K562 (cell line): ENCODE measurements at regions not wholly inside any gene's neighbourhood (a gene's known extent, or its start where the extent isn't known, plus 50 kb on each side); places are given as distances from the start of the nearest gene placed in this dataset.

Experiments used
- CBX3 ChIP-seq, 2 experiments: IDR thresholded peaks; 1 replicate in 1 of 2; 2 replicates in 1 of 2; pipeline ENCODE4 v1.6.1; 2012; ENCODE audit warnings: inconsistent platforms in 2 of 2, low read length in 2 of 2, borderline replicate concordance in 1 of 2, control low read depth in 1 of 2
- CEBPB ChIP-seq: fragments of 450-650 bp; IDR thresholded peaks from 2 replicates; pipeline ENCODE4 v1.6.1; 2016; ENCODE audit warnings: missing genetic modification characterization, missing compliant biosample characterization
- GTF2F1 ChIP-seq: IDR thresholded peaks from 2 replicates; pipeline ENCODE4 v1.6.1; 2011; ENCODE audit warnings: low read depth, low read length, improper control_type of control experiment
- HNRNPK ChIP-seq: fragments of 200-400 bp; formaldehyde crosslinking; IDR thresholded peaks from one replicate; pipeline ENCODE4 v1.6.1; 2018; ENCODE audit warnings: mild to moderate bottlenecking, low read depth, low read length; ENCODE audit not compliant: poor library complexity, severe bottlenecking
- IFI16 ChIP-seq: fragments of 250-450 bp; sonication (Bioruptor Pico); IDR thresholded peaks from 2 replicates; pipeline ENCODE4 v2.1.2; 2022; ENCODE audit warnings: mild to moderate bottlenecking, inconsistent platforms
- KLF6 ChIP-seq: fragments of 250-450 bp; sonication (Bioruptor Pico); IDR thresholded peaks from 2 replicates; pipeline ENCODE4 v1.4.0; 2020; ENCODE audit warnings: mild to moderate bottlenecking, moderate library complexity, borderline replicate concordance
- NUFIP1 ChIP-seq: fragments of 450-650 bp; IDR thresholded peaks from 2 replicates; pipeline ENCODE4 v1.6.1; 2018; ENCODE audit not compliant: partially characterized antibody
- PHF8 ChIP-seq: fragments of 200-600 bp; sonication (generic); IDR thresholded peaks from 2 replicates; pipeline ENCODE4 v1.6.1; 2012; ENCODE audit warnings: mixed run types, mild to moderate bottlenecking, inconsistent platforms, low read length, moderate library complexity, borderline replicate concordance
- POLR2A ChIP-seq: fragments of 450-650 bp; conservative IDR thresholded peaks from 2 replicates; pipeline ENCODE4 v1.6.1; 2016
- SPI1 ChIP-seq: IDR thresholded peaks from 2 replicates; pipeline ENCODE4 v1.6.1; 2011; ENCODE audit warnings: low read depth, low read length, control low read depth, borderline replicate concordance
- TARDBP ChIP-seq: fragments of 450-650 bp; IDR thresholded peaks from 2 replicates; pipeline ENCODE4 v1.6.1; 2016
- TF ChIP-seq, protein P1 (sequence below): fragments of 150-350 bp; IDR thresholded peaks from 2 replicates; pipeline ENCODE4 v1.6.1; 2014; ENCODE audit warnings: low read depth, mild to moderate bottlenecking, low read length, borderline replicate concordance

GRCh38 chr1:188241629-188242028 lies 1412.9 kb downstream of the PLA2G4A start:
- TF ChIP-seq NUFIP1 (no peak), CBX3 (IDR thresholded peaks at IDR 0.05; ENCODE audit: borderline replicate concordance in 1 of 2, low read length in 2 of 2) (no peak), POLR2A (no peak), TARDBP (no peak), HNRNPK (no peak), SPI1 (no peak), CEBPB (tag) (no peak), IFI16 (no peak), KLF6 (CRISPR knock-in tag) (no peak), GTF2F1 (no peak), PHF8 (no peak)
- TF ChIP-seq, protein P1, sequence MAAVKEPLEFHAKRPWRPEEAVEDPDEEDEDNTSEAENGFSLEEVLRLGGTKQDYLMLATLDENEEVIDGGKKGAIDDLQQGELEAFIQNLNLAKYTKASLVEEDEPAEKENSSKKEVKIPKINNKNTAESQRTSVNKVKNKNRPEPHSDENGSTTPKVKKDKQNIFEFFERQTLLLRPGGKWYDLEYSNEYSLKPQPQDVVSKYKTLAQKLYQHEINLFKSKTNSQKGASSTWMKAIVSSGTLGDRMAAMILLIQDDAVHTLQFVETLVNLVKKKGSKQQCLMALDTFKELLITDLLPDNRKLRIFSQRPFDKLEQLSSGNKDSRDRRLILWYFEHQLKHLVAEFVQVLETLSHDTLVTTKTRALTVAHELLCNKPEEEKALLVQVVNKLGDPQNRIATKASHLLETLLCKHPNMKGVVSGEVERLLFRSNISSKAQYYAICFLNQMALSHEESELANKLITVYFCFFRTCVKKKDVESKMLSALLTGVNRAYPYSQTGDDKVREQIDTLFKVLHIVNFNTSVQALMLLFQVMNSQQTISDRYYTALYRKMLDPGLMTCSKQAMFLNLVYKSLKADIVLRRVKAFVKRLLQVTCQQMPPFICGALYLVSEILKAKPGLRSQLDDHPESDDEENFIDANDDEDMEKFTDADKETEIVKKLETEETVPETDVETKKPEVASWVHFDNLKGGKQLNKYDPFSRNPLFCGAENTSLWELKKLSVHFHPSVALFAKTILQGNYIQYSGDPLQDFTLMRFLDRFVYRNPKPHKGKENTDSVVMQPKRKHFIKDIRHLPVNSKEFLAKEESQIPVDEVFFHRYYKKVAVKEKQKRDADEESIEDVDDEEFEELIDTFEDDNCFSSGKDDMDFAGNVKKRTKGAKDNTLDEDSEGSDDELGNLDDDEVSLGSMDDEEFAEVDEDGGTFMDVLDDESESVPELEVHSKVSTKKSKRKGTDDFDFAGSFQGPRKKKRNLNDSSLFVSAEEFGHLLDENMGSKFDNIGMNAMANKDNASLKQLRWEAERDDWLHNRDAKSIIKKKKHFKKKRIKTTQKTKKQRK, result no peak
